Lower leg skin (tissue), 3 donors: ENCODE measurements at regions not wholly inside any gene's neighbourhood (a gene's known extent, or its start where the extent isn't known, plus 50 kb on each side); places are given as distances from the start of the nearest gene placed in this dataset.

Source experiments
- CTCF ChIP-seq, 3 donors: fragments of 450-650 bp; IDR thresholded peaks; one replicate each; pipeline ENCODE4 v1.5.1; 2016; ENCODE audit warnings: antibody characterized with exemption in 3 of 3, mild to moderate bottlenecking in 3 of 3, moderate library complexity in 2 of 3
- POLR2A ChIP-seq, 2 donors: fragments of 450-650 bp; IDR thresholded peaks; one replicate each; pipeline ENCODE4 v1.6.1; 2016 to 2017; ENCODE audit warnings: antibody characterized with exemption in 2 of 2, mild to moderate bottlenecking in 1 of 2, moderate library complexity in 1 of 2

- no peak for TF ChIP-seq POLR2A (IDR thresholded peaks at IDR 0.05)
- TF ChIP-seq CTCF (IDR thresholded peaks at IDR 0.05), result no peak
Observed at GRCh38 chr15:94582368-94582767, 351.0 kb downstream of the MCTP2 start.
